C4-2B (cell line): ENCODE measurements at regions not wholly inside any gene's neighbourhood (a gene's known extent, or its start where the extent isn't known, plus 50 kb on each side); places are given as distances from the start of the nearest gene placed in this dataset.

ENCODE experiments used
- CTCF ChIP-seq: fragments of 450-650 bp; conservative IDR thresholded peaks from 2 replicates; pipeline ENCODE4 v1.5.1; 2017; ENCODE audit warnings: mild to moderate bottlenecking
- ZFX ChIP-seq: fragments of 450-650 bp; IDR thresholded peaks from 2 replicates; pipeline ENCODE4 v1.6.1; 2017

- TF ChIP-seq CTCF (no peak), ZFX (no peak)
Measured at GRCh38 chr11:13861411-13861810, 101.1 kb upstream of the SPON1 start.
